ENCODE measurements at regions not wholly inside any gene's neighbourhood (a gene's known extent, or its start where the extent isn't known, plus 50 kb on each side); places are given as distances from the start of the nearest gene placed in this dataset.

DNA sequence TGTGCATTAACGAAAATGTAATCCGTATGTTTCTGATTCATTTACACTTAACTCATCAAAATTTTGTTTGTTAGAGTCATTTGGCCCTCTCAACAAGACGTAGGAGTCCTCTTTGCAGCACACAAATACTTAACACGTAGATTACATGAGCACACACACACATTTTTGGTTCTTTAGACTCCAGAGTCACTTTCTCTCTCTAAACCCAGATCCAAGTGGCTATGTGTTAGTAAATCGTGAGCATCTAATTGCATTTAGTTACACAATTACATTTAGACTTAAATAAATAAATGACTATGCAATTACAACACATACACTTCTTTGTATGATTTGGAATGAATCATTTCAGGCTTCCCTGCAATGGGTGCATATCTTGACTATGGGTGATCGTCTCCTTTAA is 109.0 kb upstream of the GREM2 start:
- H3K4me1 ChIP-seq (ENCODE audit: control insufficient read depth, insufficient read depth, low read length): no peaks in the 10 kb centered on the region
- no peak overlapping the region for H3K4me2 ChIP-seq (ENCODE audit: control insufficient read depth, insufficient read depth)
- H3K9ac ChIP-seq (ENCODE audit: control insufficient read depth, insufficient read depth, low read length): no peak overlapping the region
- POLR2A ChIA-PET: no interaction called here
- no peaks in the 10 kb centered on the region for H3K36me3 ChIP-seq (ENCODE audit: control insufficient read depth in 2 of 2, insufficient read depth in 2 of 2, low read length in 1 of 2)
- no peak for ATAC-seq
- H3K4me3 ChIP-seq: no peak overlapping the region
- SMC1A ChIA-PET (ENCODE audit: uncharacterized antibody, unreplicated experiment): no interaction called here
- no peak for FAIRE-seq
- H3K27ac ChIP-seq (ENCODE audit: control insufficient read depth, insufficient read depth): no peak overlapping the region
- H3K79me2 ChIP-seq (ENCODE audit: control insufficient read depth, insufficient read depth, low read length): no peaks in the 10 kb centered on the region
- no peak for DNase-seq (ENCODE audit: low read depth, low spot score)
- WGBS (ENCODE audit: insufficient coverage, insufficient replicate concordance, low lambda C conversion rate, missing lambda C conversion rate): 43% methylated on average over 6 of the region's 6 CpGs
- H2AFZ ChIP-seq (ENCODE audit: control insufficient read depth, low read depth, low read length): no peak overlapping the region
- TF ChIP-seq ZNF24 (IDR thresholded peaks at IDR 0.05): no peak
- no peak for TF ChIP-seq SIN3A (IDR thresholded peaks at IDR 0.05; ENCODE audit: low read depth, low read length)
- no peak for TF ChIP-seq SUZ12 (IDR thresholded peaks at IDR 0.05; ENCODE audit: unreplicated experiment)
- TF ChIP-seq, protein P1, sequence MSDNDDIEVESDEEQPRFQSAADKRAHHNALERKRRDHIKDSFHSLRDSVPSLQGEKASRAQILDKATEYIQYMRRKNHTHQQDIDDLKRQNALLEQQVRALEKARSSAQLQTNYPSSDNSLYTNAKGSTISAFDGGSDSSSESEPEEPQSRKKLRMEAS (IDR thresholded peaks at IDR 0.05; ENCODE audit: low read depth, low read length): no peak
- TF ChIP-seq, protein P2, sequence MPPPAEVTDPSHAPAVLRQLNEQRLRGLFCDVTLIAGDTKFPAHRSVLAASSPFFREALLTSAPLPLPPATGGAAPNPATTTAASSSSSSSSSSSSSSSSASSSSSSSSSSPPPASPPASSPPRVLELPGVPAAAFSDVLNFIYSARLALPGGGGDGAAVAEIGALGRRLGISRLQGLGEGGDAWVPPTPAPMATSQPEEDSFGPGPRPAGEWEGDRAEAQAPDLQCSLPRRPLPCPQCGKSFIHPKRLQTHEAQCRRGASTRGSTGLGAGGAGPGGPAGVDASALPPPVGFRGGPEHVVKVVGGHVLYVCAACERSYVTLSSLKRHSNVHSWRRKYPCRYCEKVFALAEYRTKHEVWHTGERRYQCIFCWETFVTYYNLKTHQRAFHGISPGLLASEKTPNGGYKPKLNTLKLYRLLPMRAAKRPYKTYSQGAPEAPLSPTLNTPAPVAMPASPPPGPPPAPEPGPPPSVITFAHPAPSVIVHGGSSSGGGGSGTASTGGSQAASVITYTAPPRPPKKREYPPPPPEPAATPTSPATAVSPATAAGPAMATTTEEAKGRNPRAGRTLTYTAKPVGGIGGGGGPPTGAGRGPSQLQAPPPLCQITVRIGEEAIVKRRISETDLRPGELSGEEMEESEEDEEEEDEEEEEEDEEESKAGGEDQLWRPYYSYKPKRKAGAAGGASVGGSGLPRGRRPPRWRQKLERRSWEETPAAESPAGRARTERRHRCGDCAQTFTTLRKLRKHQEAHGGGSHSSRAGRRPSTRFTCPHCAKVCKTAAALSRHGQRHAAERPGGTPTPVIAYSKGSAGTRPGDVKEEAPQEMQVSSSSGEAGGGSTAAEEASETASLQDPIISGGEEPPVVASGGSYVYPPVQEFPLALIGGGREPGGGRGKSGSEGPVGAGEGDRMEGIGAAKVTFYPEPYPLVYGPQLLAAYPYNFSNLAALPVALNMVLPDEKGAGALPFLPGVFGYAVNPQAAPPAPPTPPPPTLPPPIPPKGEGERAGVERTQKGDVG (CRISPR knock-in tag; IDR thresholded peaks at IDR 0.05): no peak
- TF ChIP-seq ASH2L (IDR thresholded peaks at IDR 0.05; ENCODE audit: borderline replicate concordance, low read depth): no peak
- H4K20me1 ChIP-seq (ENCODE audit: control insufficient read depth, insufficient read depth): no peaks in the 10 kb centered on the region
- no TSS peak for BruUV-seq (replicated peaks)
- CTCF ChIA-PET: no interaction called here
- H3K27me3 ChIP-seq (replicated peaks in 1 of 2; ENCODE audit: control insufficient read depth in 2 of 2, insufficient read depth in 2 of 2, low read length in 1 of 2): no peaks in the 10 kb centered on the region
- H3K9me3 ChIP-seq (replicated peaks; ENCODE audit: control insufficient read depth, insufficient read depth, low read length): no peaks in the 10 kb centered on the region
- intact Hi-C loops (cut with micrococcal nuclease; ENCODE audit: unreplicated experiment): no loop called here
- in situ Hi-C loops (cut with MboI): no loop called here
- RAD21 ChIA-PET (ENCODE audit: unreplicated experiment): no interaction called here
